GM19395 (cell line): ENCODE measurements at regions not wholly inside any gene's neighbourhood (a gene's known extent, or its start where the extent isn't known, plus 50 kb on each side); places are given as distances from the start of the nearest gene placed in this dataset.

Experiments used
- ATAC-seq: cut with Tn5 transposase; IDR thresholded peaks from one replicate; pipeline ENCODE4 v1.9.1; 2021; ENCODE audit warnings: mild to moderate bottlenecking, moderate library complexity; ENCODE audit not compliant: unreplicated experiment

- ATAC-seq, result no peak
Measured at GRCh38 chr2:173854840-173855239, 110.3 kb downstream of the SP3 start.

GRCh38 chr2:173855661-173856060, 109.5 kb downstream of the SP3 start:
- ATAC-seq, result no peak
